ENCODE measurements at regions not wholly inside any gene's neighbourhood (a gene's known extent, or its start where the extent isn't known, plus 50 kb on each side); places are given as distances from the start of the nearest gene placed in this dataset.

DNA sequence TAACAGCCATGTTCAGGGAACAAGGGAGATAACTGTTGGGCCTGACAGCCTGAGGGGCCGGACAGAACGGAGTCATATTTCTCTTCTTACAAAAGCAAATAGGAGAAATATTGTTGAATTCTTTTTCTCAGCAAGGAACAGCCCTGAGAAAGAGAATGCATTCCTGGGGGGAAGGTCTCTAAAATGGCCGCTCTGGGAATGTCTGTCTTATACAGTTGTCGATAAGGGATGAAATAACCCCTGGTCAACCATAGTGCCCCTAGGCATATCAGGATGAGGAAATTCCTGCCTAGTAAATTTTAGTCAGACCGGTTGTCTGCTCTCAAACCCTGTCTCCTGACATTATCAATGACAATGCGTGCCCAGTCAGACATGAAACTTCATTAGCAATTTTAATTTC lies 1925.5 kb downstream of the PCDH7 start:
- no peak for TF ChIP-seq POLR2A (IDR thresholded peaks at IDR 0.05)
- TF ChIP-seq, protein P1, sequence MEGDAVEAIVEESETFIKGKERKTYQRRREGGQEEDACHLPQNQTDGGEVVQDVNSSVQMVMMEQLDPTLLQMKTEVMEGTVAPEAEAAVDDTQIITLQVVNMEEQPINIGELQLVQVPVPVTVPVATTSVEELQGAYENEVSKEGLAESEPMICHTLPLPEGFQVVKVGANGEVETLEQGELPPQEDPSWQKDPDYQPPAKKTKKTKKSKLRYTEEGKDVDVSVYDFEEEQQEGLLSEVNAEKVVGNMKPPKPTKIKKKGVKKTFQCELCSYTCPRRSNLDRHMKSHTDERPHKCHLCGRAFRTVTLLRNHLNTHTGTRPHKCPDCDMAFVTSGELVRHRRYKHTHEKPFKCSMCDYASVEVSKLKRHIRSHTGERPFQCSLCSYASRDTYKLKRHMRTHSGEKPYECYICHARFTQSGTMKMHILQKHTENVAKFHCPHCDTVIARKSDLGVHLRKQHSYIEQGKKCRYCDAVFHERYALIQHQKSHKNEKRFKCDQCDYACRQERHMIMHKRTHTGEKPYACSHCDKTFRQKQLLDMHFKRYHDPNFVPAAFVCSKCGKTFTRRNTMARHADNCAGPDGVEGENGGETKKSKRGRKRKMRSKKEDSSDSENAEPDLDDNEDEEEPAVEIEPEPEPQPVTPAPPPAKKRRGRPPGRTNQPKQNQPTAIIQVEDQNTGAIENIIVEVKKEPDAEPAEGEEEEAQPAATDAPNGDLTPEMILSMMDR (IDR thresholded peaks at IDR 0.05): no peak

All from adrenal gland (tissue), 5 donors.